Nephron progenitor cell (in vitro differentiated cells): ENCODE measurements at regions not wholly inside any gene's neighbourhood (a gene's known extent, or its start where the extent isn't known, plus 50 kb on each side); places are given as distances from the start of the nearest gene placed in this dataset.
"Not testable (repeated sequence)": the region's sequence is repeated elsewhere in the genome, so short reads cannot be mapped to it uniquely, and the experiment has no call there.

Experiments used
- DNase-seq: peaks from one replicate; pipeline ENCODE4 v3.0.0; 2021
- H3K27ac Mint-ChIP-seq: 2 replicates; pipeline ENCODE4 v1.8.0; 2021; ENCODE audit warnings: mild to moderate bottlenecking, moderate library complexity, mixed read lengths
- H3K27me3 Mint-ChIP-seq: 2 replicates; pipeline ENCODE4 v1.8.0; 2021; ENCODE audit warnings: mild to moderate bottlenecking, low read depth, mixed read lengths; ENCODE audit not compliant: poor library complexity
- H3K36me3 Mint-ChIP-seq: 2 replicates; pipeline ENCODE4 v1.8.0; 2021; ENCODE audit warnings: low read depth, mixed read lengths
- H3K4me1 Mint-ChIP-seq: 2 replicates; pipeline ENCODE4 v1.8.0; 2021; ENCODE audit warnings: mixed read lengths
- H3K4me3 Mint-ChIP-seq: 2 replicates; pipeline ENCODE4 v1.8.0; 2021; ENCODE audit warnings: mild to moderate bottlenecking, moderate library complexity, mixed read lengths
- H3K9me3 Mint-ChIP-seq: 2 replicates; pipeline ENCODE4 v1.8.0; 2021; ENCODE audit warnings: mild to moderate bottlenecking, moderate library complexity, mixed read lengths
- CTCF ChIP-seq: fragments of 200-600 bp; sonication (generic); IDR thresholded peaks from 2 replicates; pipeline ENCODE4 v1.5.0; 2021; ENCODE audit warnings: antibody characterized with exemption

GRCh38 chr2:90079374-90079773 is 1387.9 kb downstream of the RPIA start:
- Mint-ChIP-seq H3K4me1 (no peaks in the 10 kb centered on the region), H3K27ac (no peak overlapping the region), H3K4me3 (no peak overlapping the region), H3K9me3 (peaks cover 58% of the 10 kb centered on the region), H3K27me3 (peaks cover 3% of the 10 kb centered on the region), H3K36me3 (no peaks in the 10 kb centered on the region)
- no peak for TF ChIP-seq CTCF
- DNase-seq, result no peak

- H3K27ac Mint-ChIP-seq, DNase-seq, H3K4me3 Mint-ChIP-seq, H3K27me3 Mint-ChIP-seq, H3K36me3 Mint-ChIP-seq, H3K4me1 Mint-ChIP-seq: not testable (repeated sequence)
- peaks cover 13% of the 10 kb centered on the region for H3K9me3 Mint-ChIP-seq
Observed at GRCh38 chr2:90087792-90088191, 1396.3 kb downstream of the RPIA start.

GRCh38 chr2:90093571-90094270 is 1402.2 kb downstream of the RPIA start:
- not testable (repeated sequence) for H3K27ac Mint-ChIP-seq, H3K4me1 Mint-ChIP-seq, H3K4me3 Mint-ChIP-seq

GRCh38 chr2:90097617-90098016 is 1406.1 kb downstream of the RPIA start:
- H3K36me3 Mint-ChIP-seq, DNase-seq, H3K9me3 Mint-ChIP-seq, H3K4me1 Mint-ChIP-seq, H3K4me3 Mint-ChIP-seq, H3K27me3 Mint-ChIP-seq, H3K27ac Mint-ChIP-seq: not testable (repeated sequence)

More at GRCh38 chr2:90093571-90094270, 1402.2 kb downstream of the RPIA start:
- peaks cover 14% of the 10 kb centered on the region for H3K9me3 Mint-ChIP-seq
- DNase-seq, H3K27me3 Mint-ChIP-seq, H3K36me3 Mint-ChIP-seq: not testable (repeated sequence)

- not testable (repeated sequence) for H3K27me3 Mint-ChIP-seq, H3K4me3 Mint-ChIP-seq, H3K36me3 Mint-ChIP-seq, H3K27ac Mint-ChIP-seq, DNase-seq, H3K4me1 Mint-ChIP-seq
- H3K9me3 Mint-ChIP-seq, result peaks cover 17% of the 10 kb centered on the region
Observed at GRCh38 chr2:90105142-90105541, 1413.7 kb downstream of the RPIA start.

GRCh38 chr2:90123409-90123808 is 1431.9 kb downstream of the RPIA start:
- not testable (repeated sequence) for H3K4me3 Mint-ChIP-seq

GRCh38 chr2:90139046-90139445 is 1447.6 kb downstream of the RPIA start:
- peaks cover 14% of the 10 kb centered on the region for H3K9me3 Mint-ChIP-seq
- not testable (repeated sequence) for H3K27ac Mint-ChIP-seq, H3K36me3 Mint-ChIP-seq, H3K4me1 Mint-ChIP-seq, H3K4me3 Mint-ChIP-seq, H3K27me3 Mint-ChIP-seq, DNase-seq

More at GRCh38 chr2:90123409-90123808, 1431.9 kb downstream of the RPIA start:
- not testable (repeated sequence) for H3K36me3 Mint-ChIP-seq, DNase-seq, H3K4me1 Mint-ChIP-seq, H3K27ac Mint-ChIP-seq, H3K9me3 Mint-ChIP-seq, H3K27me3 Mint-ChIP-seq

- H3K36me3 Mint-ChIP-seq, H3K4me1 Mint-ChIP-seq, H3K4me3 Mint-ChIP-seq, DNase-seq, H3K27me3 Mint-ChIP-seq, H3K27ac Mint-ChIP-seq: not testable (repeated sequence)
- H3K9me3 Mint-ChIP-seq, result peaks cover 28% of the 10 kb centered on the region
Observed at GRCh38 chr2:90141558-90141957, 1450.1 kb downstream of the RPIA start.

GRCh38 chr2:90151805-90152204 is 1460.3 kb downstream of the RPIA start:
- not testable (repeated sequence) for H3K4me3 Mint-ChIP-seq, H3K27me3 Mint-ChIP-seq, H3K4me1 Mint-ChIP-seq, H3K36me3 Mint-ChIP-seq, DNase-seq, H3K27ac Mint-ChIP-seq
- peaks cover 11% of the 10 kb centered on the region for H3K9me3 Mint-ChIP-seq

GRCh38 chr2:90170978-90171377 is 1479.5 kb downstream of the RPIA start:
- not testable (repeated sequence) for H3K27me3 Mint-ChIP-seq, DNase-seq, H3K4me3 Mint-ChIP-seq, H3K27ac Mint-ChIP-seq, H3K36me3 Mint-ChIP-seq, H3K4me1 Mint-ChIP-seq
- H3K9me3 Mint-ChIP-seq, result peaks cover 32% of the 10 kb centered on the region

GRCh38 chr2:90173081-90173480 is 1481.6 kb downstream of the RPIA start:
- DNase-seq, H3K4me1 Mint-ChIP-seq, H3K36me3 Mint-ChIP-seq, H3K4me3 Mint-ChIP-seq, H3K27me3 Mint-ChIP-seq, H3K27ac Mint-ChIP-seq: not testable (repeated sequence)
- peaks cover 36% of the 10 kb centered on the region for H3K9me3 Mint-ChIP-seq

- peaks cover 44% of the 10 kb centered on the region for H3K9me3 Mint-ChIP-seq
- not testable (repeated sequence) for H3K4me1 Mint-ChIP-seq, H3K27ac Mint-ChIP-seq, H3K4me3 Mint-ChIP-seq, H3K36me3 Mint-ChIP-seq, DNase-seq, H3K27me3 Mint-ChIP-seq
Observed at GRCh38 chr2:90179591-90179990, 1488.1 kb downstream of the RPIA start.
